Central memory CD8-positive, alpha-beta T cell (primary cell): ENCODE measurements at regions not wholly inside any gene's neighbourhood (a gene's known extent, or its start where the extent isn't known, plus 50 kb on each side); places are given as distances from the start of the nearest gene placed in this dataset.

ENCODE experiments used
- ATAC-seq: fragments of 150-1000 bp; cut with Tn5 transposase; replicated peaks from 2 replicates; pipeline ENCODE4 v1.10.0; 2022; ENCODE audit warnings: mild to moderate bottlenecking, moderate FRiP score, moderate number of reproducible peaks; ENCODE audit not compliant: poor library complexity, severe bottlenecking; ENCODE audit errors: extremely low read depth
- DNase-seq, 2 donors: peaks; one replicate each; pipeline ENCODE4 v3.0.0; 2021; ENCODE audit warnings: low spot score in 2 of 2
- H3K27ac Mint-ChIP-seq: one replicate; pipeline ENCODE4 v1.8.0; 2022; ENCODE audit warnings: low read depth, mild to moderate bottlenecking, moderate library complexity, mixed read lengths
- H3K27me3 Mint-ChIP-seq: one replicate; pipeline ENCODE4 v1.8.0; 2022; ENCODE audit warnings: mixed read lengths
- H3K36me3 Mint-ChIP-seq: one replicate; pipeline ENCODE4 v1.8.0; 2022; ENCODE audit warnings: mild to moderate bottlenecking, moderate library complexity, mixed read lengths; ENCODE audit not compliant: insufficient read depth
- H3K4me1 Mint-ChIP-seq: one replicate; pipeline ENCODE4 v1.8.0; 2022; ENCODE audit warnings: mixed read lengths
- H3K4me3 Mint-ChIP-seq: one replicate; pipeline ENCODE4 v1.8.0; 2022; ENCODE audit warnings: mild to moderate bottlenecking, moderate library complexity, mixed read lengths
- H3K9me3 Mint-ChIP-seq: one replicate; pipeline ENCODE4 v1.8.0; 2022; ENCODE audit warnings: mixed read lengths

GRCh38 chr17:51486885-51487520 is 226.7 kb downstream of the UTP18 start:
- H3K27me3 Mint-ChIP-seq = peaks cover 54% of the 10 kb centered on the region
- H3K4me3 Mint-ChIP-seq = no peak overlapping the region
- DNase-seq = no peak
- H3K27ac Mint-ChIP-seq = no peak overlapping the region
- H3K36me3 Mint-ChIP-seq = no peaks in the 10 kb centered on the region
- ATAC-seq = no peak
- H3K9me3 Mint-ChIP-seq = no peaks in the 10 kb centered on the region
- no peaks in the 10 kb centered on the region for H3K4me1 Mint-ChIP-seq

GRCh38 chr17:51487947-51488346 is 227.6 kb downstream of the UTP18 start:
- Mint-ChIP-seq H3K9me3 (no peaks in the 10 kb centered on the region), H3K4me1 (no peaks in the 10 kb centered on the region), H3K36me3 (no peaks in the 10 kb centered on the region), H3K27ac (no peak overlapping the region), H3K4me3 (no peak overlapping the region), H3K27me3 (peaks cover 54% of the 10 kb centered on the region)
- DNase-seq = no peak
- ATAC-seq = no peak

GRCh38 chr17:51491416-51491815 is 231.1 kb downstream of the UTP18 start:
- DNase-seq (no peak), ATAC-seq (no peak)
- no peaks in the 10 kb centered on the region for H3K36me3 Mint-ChIP-seq
- H3K27ac Mint-ChIP-seq = no peak overlapping the region
- no peak overlapping the region for H3K4me3 Mint-ChIP-seq
- peaks cover 38% of the 10 kb centered on the region for H3K27me3 Mint-ChIP-seq
- H3K4me1 Mint-ChIP-seq = no peaks in the 10 kb centered on the region
- H3K9me3 Mint-ChIP-seq = no peaks in the 10 kb centered on the region

GRCh38 chr17:51493206-51493605 is 232.9 kb downstream of the UTP18 start:
- Mint-ChIP-seq H3K27ac (no peak overlapping the region), H3K9me3 (no peaks in the 10 kb centered on the region), H3K27me3 (peaks cover 34% of the 10 kb centered on the region), H3K4me1 (no peaks in the 10 kb centered on the region), H3K36me3 (no peaks in the 10 kb centered on the region), H3K4me3 (no peak overlapping the region)
- no peak for DNase-seq
- no peak for ATAC-seq

GRCh38 chr17:51496378-51496777 is 236.0 kb downstream of the UTP18 start:
- no peaks in the 10 kb centered on the region for H3K36me3 Mint-ChIP-seq
- no peak overlapping the region for H3K27ac Mint-ChIP-seq
- ATAC-seq = no peak
- no peaks in the 10 kb centered on the region for H3K9me3 Mint-ChIP-seq
- H3K4me3 Mint-ChIP-seq = no peak overlapping the region
- peaks cover 29% of the 10 kb centered on the region for H3K27me3 Mint-ChIP-seq
- no peak for DNase-seq
- H3K4me1 Mint-ChIP-seq = no peaks in the 10 kb centered on the region

GRCh38 chr17:51499897-51500296 is 239.6 kb downstream of the UTP18 start:
- H3K36me3 Mint-ChIP-seq = no peaks in the 10 kb centered on the region
- ATAC-seq (no peak), DNase-seq (no peak)
- no peak overlapping the region for H3K27ac Mint-ChIP-seq
- H3K9me3 Mint-ChIP-seq = no peaks in the 10 kb centered on the region
- no peak overlapping the region for H3K4me3 Mint-ChIP-seq
- H3K4me1 Mint-ChIP-seq = no peaks in the 10 kb centered on the region
- H3K27me3 Mint-ChIP-seq = peaks cover 57% of the 10 kb centered on the region

- Mint-ChIP-seq H3K27ac (no peak overlapping the region), H3K36me3 (no peaks in the 10 kb centered on the region), H3K4me3 (no peak overlapping the region), H3K9me3 (no peaks in the 10 kb centered on the region), H3K4me1 (no peaks in the 10 kb centered on the region), H3K27me3 (peaks cover 62% of the 10 kb centered on the region)
- ATAC-seq (no peak), DNase-seq (no peak)
Observed at GRCh38 chr17:51500454-51500853, 240.1 kb downstream of the UTP18 start.

- DNase-seq (no peak), ATAC-seq (no peak)
- no peak overlapping the region for H3K27ac Mint-ChIP-seq
- H3K9me3 Mint-ChIP-seq = no peaks in the 10 kb centered on the region
- H3K4me3 Mint-ChIP-seq = no peak overlapping the region
- H3K36me3 Mint-ChIP-seq = no peaks in the 10 kb centered on the region
- peaks cover 83% of the 10 kb centered on the region for H3K27me3 Mint-ChIP-seq
- no peaks in the 10 kb centered on the region for H3K4me1 Mint-ChIP-seq
Observed at GRCh38 chr17:51505450-51505849, 245.1 kb downstream of the UTP18 start.

- peaks cover 87% of the 10 kb centered on the region for H3K27me3 Mint-ChIP-seq
- DNase-seq (no peak), ATAC-seq (no peak)
- no peak overlapping the region for H3K27ac Mint-ChIP-seq
- no peak overlapping the region for H3K4me3 Mint-ChIP-seq
- no peaks in the 10 kb centered on the region for H3K36me3 Mint-ChIP-seq
- H3K4me1 Mint-ChIP-seq = no peaks in the 10 kb centered on the region
- H3K9me3 Mint-ChIP-seq = no peaks in the 10 kb centered on the region
Observed at GRCh38 chr17:51507444-51507843, 247.1 kb downstream of the UTP18 start.

GRCh38 chr17:51508048-51508447 is 247.7 kb downstream of the UTP18 start:
- Mint-ChIP-seq H3K4me1 (no peaks in the 10 kb centered on the region), H3K27me3 (peaks cover 81% of the 10 kb centered on the region), H3K4me3 (no peak overlapping the region), H3K27ac (no peak overlapping the region), H3K36me3 (no peaks in the 10 kb centered on the region), H3K9me3 (no peaks in the 10 kb centered on the region)
- DNase-seq (no peak), ATAC-seq (no peak)

GRCh38 chr17:51510940-51511339 is 250.6 kb downstream of the UTP18 start:
- Mint-ChIP-seq H3K27ac (no peak overlapping the region), H3K36me3 (no peaks in the 10 kb centered on the region), H3K4me3 (no peak overlapping the region), H3K9me3 (no peaks in the 10 kb centered on the region), H3K27me3 (peaks cover 72% of the 10 kb centered on the region), H3K4me1 (no peaks in the 10 kb centered on the region)
- DNase-seq = no peak
- no peak for ATAC-seq

- H3K4me1 Mint-ChIP-seq = no peaks in the 10 kb centered on the region
- H3K9me3 Mint-ChIP-seq = no peaks in the 10 kb centered on the region
Observed at GRCh38 chr17:51512220-51512907, 252.0 kb downstream of the UTP18 start.

GRCh38 chr17:51516924-51517323 is 256.6 kb downstream of the UTP18 start:
- H3K36me3 Mint-ChIP-seq = no peaks in the 10 kb centered on the region
- H3K4me3 Mint-ChIP-seq = no peak overlapping the region
- peaks cover 36% of the 10 kb centered on the region for H3K27me3 Mint-ChIP-seq
- H3K27ac Mint-ChIP-seq = no peak overlapping the region
- no peaks in the 10 kb centered on the region for H3K9me3 Mint-ChIP-seq
- H3K4me1 Mint-ChIP-seq = no peaks in the 10 kb centered on the region
- DNase-seq (no peak), ATAC-seq (no peak)

More at GRCh38 chr17:51512220-51512907, 252.0 kb downstream of the UTP18 start:
- ATAC-seq = no peak
- no peaks in the 10 kb centered on the region for H3K36me3 Mint-ChIP-seq
- H3K4me3 Mint-ChIP-seq = no peak overlapping the region
- no peak for DNase-seq
- H3K27ac Mint-ChIP-seq = no peak overlapping the region
- H3K27me3 Mint-ChIP-seq = peaks cover 66% of the 10 kb centered on the region
